Naive B cell (primary cell): ENCODE measurements at regions not wholly inside any gene's neighbourhood (a gene's known extent, or its start where the extent isn't known, plus 50 kb on each side); places are given as distances from the start of the nearest gene placed in this dataset.
"Not testable (repeated sequence)": the region's sequence is repeated elsewhere in the genome, so short reads cannot be mapped to it uniquely, and the experiment has no call there.

Source experiments
- ATAC-seq, 2 donors: fragments of 150-1000 bp; cut with Tn5 transposase; 2 replicates each; pipeline ENCODE4 v1.10.0; 2021; ENCODE audit warnings: low read depth in 2 of 2, mild to moderate bottlenecking in 2 of 2, moderate library complexity in 2 of 2
- DNase-seq: peaks from one replicate; pipeline ENCODE4 v3.0.0; 2022
- H3K27ac Mint-ChIP-seq, 6 donors: one replicate each; pipeline ENCODE4 v1.8.0; 2020 to 2022; ENCODE audit warnings: mild to moderate bottlenecking in 6 of 6, mixed read lengths in 6 of 6, moderate library complexity in 5 of 6, inconsistent platforms in 2 of 6
- H3K27me3 Mint-ChIP-seq, 3 donors: one replicate each; pipeline ENCODE4 v1.8.0; 2021 to 2022; ENCODE audit warnings: mixed read lengths in 3 of 3, mild to moderate bottlenecking in 1 of 3
- H3K36me3 Mint-ChIP-seq, 2 donors: one replicate each; pipeline ENCODE4 v1.8.0; 2020 to 2022; ENCODE audit warnings: mixed read lengths in 2 of 2, inconsistent platforms in 1 of 2, mild to moderate bottlenecking in 1 of 2
- H3K4me1 Mint-ChIP-seq, 3 donors: one replicate each; pipeline ENCODE4 v1.8.0; 2020 to 2022; ENCODE audit warnings: mixed read lengths in 3 of 3, inconsistent platforms in 1 of 3, mild to moderate bottlenecking in 1 of 3, moderate library complexity in 1 of 3
- H3K4me3 Mint-ChIP-seq, 8 donors: one replicate each; pipeline ENCODE4 v1.8.0; 2020 to 2022; ENCODE audit warnings: mild to moderate bottlenecking in 8 of 8, mixed read lengths in 8 of 8, moderate library complexity in 8 of 8, inconsistent platforms in 2 of 8
- H3K9me3 Mint-ChIP-seq, 7 donors: one replicate each; pipeline ENCODE4 v1.8.0; 2020 to 2022; ENCODE audit warnings: mixed read lengths in 7 of 7, mild to moderate bottlenecking in 5 of 7, inconsistent platforms in 2 of 7, moderate library complexity in 1 of 7

- peaks cover 0 to 13% of the 10 kb centered on the region in 2 donors for H3K36me3 Mint-ChIP-seq
- ATAC-seq, result no peak
- DNase-seq, result no peak
- peaks cover 7 to 21% (median 12%) of the 10 kb centered on the region in 7 donors for H3K9me3 Mint-ChIP-seq
- H3K4me1 Mint-ChIP-seq, result peaks cover 0 to 4% (median 0%) of the 10 kb centered on the region in 3 donors
- no peak overlapping the region for H3K27ac Mint-ChIP-seq
- H3K27me3 Mint-ChIP-seq, result peaks cover 6 to 13% (median 10%) of the 10 kb centered on the region in 3 donors
- no peak overlapping the region for H3K4me3 Mint-ChIP-seq
Observed at GRCh38 chr17:31649302-31649701, 209.7 kb downstream of the COPRS start.

GRCh38 chr17:31647661-31648060 lies 211.4 kb downstream of the COPRS start:
- ATAC-seq (no peak), DNase-seq (no peak)
- Mint-ChIP-seq H3K27me3 (peaks cover 8 to 10% (median 9%) of the 10 kb centered on the region in 3 donors), H3K36me3 (peaks cover 0 to 13% of the 10 kb centered on the region in 2 donors), H3K4me1 (peaks cover 0 to 4% (median 0%) of the 10 kb centered on the region in 3 donors), H3K27ac (no peak overlapping the region), H3K9me3 (peaks cover 9 to 34% (median 13%) of the 10 kb centered on the region in 7 donors), H3K4me3 (no peak overlapping the region)

GRCh38 chr17:31646642-31647041 lies 212.4 kb downstream of the COPRS start:
- no peak overlapping the region for H3K4me3 Mint-ChIP-seq
- ATAC-seq, result no peak
- peaks cover 9 to 34% (median 14%) of the 10 kb centered on the region in 7 donors for H3K9me3 Mint-ChIP-seq
- H3K27ac Mint-ChIP-seq, result no peak overlapping the region
- peaks cover 2 to 12% (median 10%) of the 10 kb centered on the region in 3 donors for H3K27me3 Mint-ChIP-seq
- peaks cover 0 to 4% (median 0%) of the 10 kb centered on the region in 3 donors for H3K4me1 Mint-ChIP-seq
- no peak for DNase-seq
- peaks cover 0 to 13% of the 10 kb centered on the region in 2 donors for H3K36me3 Mint-ChIP-seq

- Mint-ChIP-seq H3K36me3 (peaks cover 0 to 13% of the 10 kb centered on the region in 2 donors), H3K4me3 (no peak overlapping the region), H3K4me1 (peaks cover 0 to 4% (median 0%) of the 10 kb centered on the region in 3 donors), H3K27me3 (peaks cover 0 to 14% (median 9%) of the 10 kb centered on the region in 3 donors), H3K27ac (peak overlapping the region in 1 of 6 donors; percentile 65), H3K9me3 (peaks cover 11 to 39% (median 17%) of the 10 kb centered on the region in 7 donors)
- ATAC-seq (no peak), DNase-seq (no peak)
Observed at GRCh38 chr17:31645351-31645750, 213.7 kb downstream of the COPRS start.

- no peaks in the 10 kb centered on the region for H3K4me1 Mint-ChIP-seq
- H3K36me3 Mint-ChIP-seq, result no peaks in the 10 kb centered on the region
- no peak for ATAC-seq
- H3K27ac Mint-ChIP-seq, result no peak overlapping the region
- DNase-seq, result no peak
- peaks cover 5 to 36% (median 7%) of the 10 kb centered on the region in 7 donors for H3K9me3 Mint-ChIP-seq
- H3K27me3 Mint-ChIP-seq, result peaks cover 12 to 44% (median 34%) of the 10 kb centered on the region in 3 donors
- H3K4me3 Mint-ChIP-seq, result no peak overlapping the region
Observed at GRCh38 chr17:31631766-31632165, 227.3 kb downstream of the COPRS start.

- peak overlapping the region in 1 of 6 donors; percentile 58 for H3K27ac Mint-ChIP-seq
- not testable (repeated sequence) for ATAC-seq, H3K4me1 Mint-ChIP-seq, DNase-seq, H3K36me3 Mint-ChIP-seq
- H3K27me3 Mint-ChIP-seq, result peaks cover 12 to 51% (median 37%) of the 10 kb centered on the region in 3 donors
- peaks cover 3 to 37% (median 10%) of the 10 kb centered on the region in 7 donors for H3K9me3 Mint-ChIP-seq
- H3K4me3 Mint-ChIP-seq, result peak overlapping the region in 1 of 8 donors; percentile 63
Observed at GRCh38 chr17:31630866-31631265, 228.2 kb downstream of the COPRS start.

GRCh38 chr17:31629696-31630470 lies 229.2 kb downstream of the COPRS start:
- DNase-seq, result no peak
- Mint-ChIP-seq H3K4me3 (no peak overlapping the region), H3K27me3 (peaks cover 12 to 51% (median 37%) of the 10 kb centered on the region in 3 donors), H3K36me3 (peaks cover 0 to 5% of the 10 kb centered on the region in 2 donors), H3K4me1 (no peaks in the 10 kb centered on the region), H3K9me3 (peaks cover 5 to 40% (median 12%) of the 10 kb centered on the region in 7 donors), H3K27ac (no peak overlapping the region)
- no peak for ATAC-seq

GRCh38 chr17:31627960-31628359 lies 231.1 kb downstream of the COPRS start:
- ATAC-seq (no peak), DNase-seq (no peak)
- Mint-ChIP-seq H3K27me3 (peaks cover 16 to 55% (median 46%) of the 10 kb centered on the region in 3 donors), H3K4me3 (no peak overlapping the region), H3K27ac (no peak overlapping the region), H3K9me3 (peaks cover 9 to 48% (median 19%) of the 10 kb centered on the region in 7 donors), H3K4me1 (no peaks in the 10 kb centered on the region), H3K36me3 (peaks cover 13 to 18% of the 10 kb centered on the region in 2 donors)

- H3K36me3 Mint-ChIP-seq, result peaks cover 13 to 18% of the 10 kb centered on the region in 2 donors
- no peaks in the 10 kb centered on the region for H3K4me1 Mint-ChIP-seq
- H3K9me3 Mint-ChIP-seq, result peaks cover 9 to 49% (median 26%) of the 10 kb centered on the region in 7 donors
- DNase-seq (no peak), ATAC-seq (no peak)
- H3K4me3 Mint-ChIP-seq, result no peak overlapping the region
- H3K27ac Mint-ChIP-seq, result peak overlapping the region in 1 of 6 donors; percentile 81
- peaks cover 10 to 30% (median 26%) of the 10 kb centered on the region in 3 donors for H3K27me3 Mint-ChIP-seq
Observed at GRCh38 chr17:31623990-31624389, 232.5 kb downstream of the RAB11FIP4 start.

- Mint-ChIP-seq H3K4me3 (no peak overlapping the region), H3K9me3 (peaks cover 9 to 49% (median 26%) of the 10 kb centered on the region in 7 donors), H3K36me3 (peaks cover 13 to 18% of the 10 kb centered on the region in 2 donors), H3K4me1 (no peaks in the 10 kb centered on the region), H3K27ac (no peak overlapping the region), H3K27me3 (peaks cover 3 to 23% (median 18%) of the 10 kb centered on the region in 3 donors)
- DNase-seq, result no peak
- ATAC-seq, result no peak
Observed at GRCh38 chr17:31622500-31622899, 231.0 kb downstream of the RAB11FIP4 start.

GRCh38 chr17:31621566-31621965 lies 230.1 kb downstream of the RAB11FIP4 start:
- H3K36me3 Mint-ChIP-seq, result peaks cover 13 to 18% of the 10 kb centered on the region in 2 donors
- H3K27me3 Mint-ChIP-seq, result peaks cover 3 to 18% (median 14%) of the 10 kb centered on the region in 3 donors
- no peaks in the 10 kb centered on the region for H3K4me1 Mint-ChIP-seq
- H3K27ac Mint-ChIP-seq, result no peak overlapping the region
- no peak overlapping the region for H3K4me3 Mint-ChIP-seq
- no peak for DNase-seq
- no peak for ATAC-seq
- H3K9me3 Mint-ChIP-seq, result peaks cover 8 to 48% (median 26%) of the 10 kb centered on the region in 7 donors

GRCh38 chr17:31611053-31611452 lies 219.6 kb downstream of the RAB11FIP4 start:
- H3K36me3 Mint-ChIP-seq, result not testable (repeated sequence)

GRCh38 chr17:31609996-31610910 lies 218.8 kb downstream of the RAB11FIP4 start:
- ATAC-seq (no peak), DNase-seq (no peak)
- Mint-ChIP-seq H3K27ac (no peak overlapping the region), H3K27me3 (peaks cover 5 to 8% (median 5%) of the 10 kb centered on the region in 3 donors), H3K4me1 (no peaks in the 10 kb centered on the region), H3K4me3 (no peak overlapping the region), H3K9me3 (peaks cover 0 to 7% (median 0%) of the 10 kb centered on the region in 7 donors), H3K36me3 (peaks cover 0 to 6% of the 10 kb centered on the region in 2 donors)

More at GRCh38 chr17:31611053-31611452, 219.6 kb downstream of the RAB11FIP4 start:
- DNase-seq, H3K4me3 Mint-ChIP-seq, H3K4me1 Mint-ChIP-seq, H3K9me3 Mint-ChIP-seq, H3K27me3 Mint-ChIP-seq, ATAC-seq, H3K27ac Mint-ChIP-seq: not testable (repeated sequence)
